ENCODE measurements at regions not wholly inside any gene's neighbourhood (a gene's known extent, or its start where the extent isn't known, plus 50 kb on each side); places are given as distances from the start of the nearest gene placed in this dataset.

GRCh38 chr1:10877894-10878293, 81.4 kb upstream of the CASZ1 start (continued):
- TF ChIP-seq CHD7 (IDR thresholded peaks at IDR 0.05; ENCODE audit: insufficient replicate concordance, low read length), result no peak
- TF ChIP-seq SAP30 (IDR thresholded peaks at IDR 0.05; ENCODE audit: insufficient read depth, insufficient replicate concordance, low read length), result no peak
- no peak for TF ChIP-seq SP2 (IDR thresholded peaks at IDR 0.05; ENCODE audit: low read length)
- no peak for TF ChIP-seq SIX5 (IDR thresholded peaks at IDR 0.05; ENCODE audit: low read depth, low read length)
- TF ChIP-seq BCL11A (IDR thresholded peaks at IDR 0.05; ENCODE audit: low read depth in 2 of 2, low read length in 2 of 2), result no peak
- no peak for TF ChIP-seq MAFK (IDR thresholded peaks at IDR 0.05; ENCODE audit: low read depth, low read length)
- TF ChIP-seq ASH2L (IDR thresholded peaks at IDR 0.05; ENCODE audit: low read length), result no peak
- no peak for TF ChIP-seq POLR2AphosphoS5 (IDR thresholded peaks at IDR 0.05; ENCODE audit: low read depth, low read length)
- no peak for TF ChIP-seq SP1 (IDR thresholded peaks at IDR 0.05; ENCODE audit: low read depth, low read length)

Measured in H1 (cell line).